ENCODE measurements at regions not wholly inside any gene's neighbourhood (a gene's known extent, or its start where the extent isn't known, plus 50 kb on each side); places are given as distances from the start of the nearest gene placed in this dataset.
"Not testable (repeated sequence)": the region's sequence is repeated elsewhere in the genome, so short reads cannot be mapped to it uniquely, and the experiment has no call there.

DNA sequence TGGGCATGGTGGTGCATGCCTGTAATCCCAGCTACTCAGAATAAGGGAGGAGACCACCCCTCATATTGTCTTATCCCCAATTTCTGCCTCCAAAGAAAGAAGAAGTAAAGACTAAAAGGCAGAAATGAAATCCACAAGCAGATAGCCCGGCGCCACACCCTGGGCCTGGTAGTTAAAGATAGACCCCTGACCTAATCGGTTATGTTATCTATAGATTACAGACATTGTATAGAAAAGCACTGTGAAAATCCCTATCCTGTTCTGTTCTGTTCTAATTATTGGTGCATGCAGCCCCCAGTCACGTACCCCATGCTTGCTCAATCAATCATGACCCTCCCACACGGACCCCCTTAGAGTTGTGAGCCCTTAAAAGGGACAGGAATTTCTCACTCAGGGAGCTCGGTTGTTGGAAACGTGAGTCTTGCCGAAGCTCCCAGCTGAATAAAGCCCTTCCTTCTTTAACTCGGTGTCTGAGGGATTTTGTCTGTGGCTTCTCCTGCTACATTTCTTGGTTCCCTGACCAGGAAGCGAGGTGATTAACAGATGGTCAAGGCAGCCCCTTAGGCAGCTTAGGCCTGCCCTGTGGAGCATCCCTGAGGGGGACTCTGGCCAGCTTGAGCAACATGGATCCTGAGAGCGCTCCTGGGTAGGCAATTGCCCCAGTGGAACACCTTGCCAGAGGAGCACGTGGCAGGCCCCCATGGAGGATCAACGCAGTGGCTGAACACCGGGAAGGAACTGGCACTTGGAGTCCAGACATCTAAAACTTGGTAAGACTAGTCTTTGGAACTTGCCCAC lies 188.7 kb upstream of the NDUFV2 start:
- DNase-seq: not testable (repeated sequence)

DNA sequence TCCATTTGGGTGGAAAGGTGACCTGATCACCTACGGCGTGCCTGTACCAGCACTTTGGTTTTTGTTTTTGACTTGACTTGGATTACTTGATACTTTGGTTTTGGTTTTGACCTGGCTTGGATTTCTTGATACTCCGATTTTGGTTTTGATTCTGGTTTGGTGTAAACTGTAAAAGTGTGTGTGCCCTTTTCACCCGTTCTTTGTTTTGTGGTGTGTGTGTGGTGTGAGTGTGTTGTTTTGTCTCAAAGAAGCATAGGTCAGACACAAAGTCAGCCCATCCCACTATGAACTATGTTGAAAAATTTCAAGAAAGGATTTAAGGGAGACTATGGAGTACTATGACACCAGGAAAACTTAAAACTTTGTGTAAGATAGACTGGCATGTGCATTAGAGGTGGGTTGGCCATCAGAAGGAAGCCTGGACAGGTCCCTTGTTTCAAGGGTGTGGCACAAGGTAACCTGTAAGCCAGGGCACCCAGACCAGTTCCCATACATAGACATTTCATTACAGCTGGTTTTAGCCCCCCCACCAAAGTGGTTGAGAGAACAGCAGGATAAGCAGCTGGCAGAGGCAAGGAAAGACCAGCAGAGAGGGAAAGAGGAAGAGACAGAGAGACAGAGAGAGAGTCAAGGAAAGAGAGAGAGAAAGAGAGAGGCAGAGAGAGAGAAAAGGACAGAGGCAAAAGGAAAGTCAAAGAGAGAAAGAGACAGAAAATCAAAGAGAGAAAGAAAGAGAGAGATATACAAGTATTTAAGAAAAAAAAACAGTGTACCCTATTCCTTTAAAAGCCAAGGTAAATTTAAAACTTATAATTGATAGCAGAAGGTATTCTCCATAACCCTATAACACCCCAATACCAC lies 187.9 kb upstream of the NDUFV2 start:
- not testable (repeated sequence) for DNase-seq

DNA sequence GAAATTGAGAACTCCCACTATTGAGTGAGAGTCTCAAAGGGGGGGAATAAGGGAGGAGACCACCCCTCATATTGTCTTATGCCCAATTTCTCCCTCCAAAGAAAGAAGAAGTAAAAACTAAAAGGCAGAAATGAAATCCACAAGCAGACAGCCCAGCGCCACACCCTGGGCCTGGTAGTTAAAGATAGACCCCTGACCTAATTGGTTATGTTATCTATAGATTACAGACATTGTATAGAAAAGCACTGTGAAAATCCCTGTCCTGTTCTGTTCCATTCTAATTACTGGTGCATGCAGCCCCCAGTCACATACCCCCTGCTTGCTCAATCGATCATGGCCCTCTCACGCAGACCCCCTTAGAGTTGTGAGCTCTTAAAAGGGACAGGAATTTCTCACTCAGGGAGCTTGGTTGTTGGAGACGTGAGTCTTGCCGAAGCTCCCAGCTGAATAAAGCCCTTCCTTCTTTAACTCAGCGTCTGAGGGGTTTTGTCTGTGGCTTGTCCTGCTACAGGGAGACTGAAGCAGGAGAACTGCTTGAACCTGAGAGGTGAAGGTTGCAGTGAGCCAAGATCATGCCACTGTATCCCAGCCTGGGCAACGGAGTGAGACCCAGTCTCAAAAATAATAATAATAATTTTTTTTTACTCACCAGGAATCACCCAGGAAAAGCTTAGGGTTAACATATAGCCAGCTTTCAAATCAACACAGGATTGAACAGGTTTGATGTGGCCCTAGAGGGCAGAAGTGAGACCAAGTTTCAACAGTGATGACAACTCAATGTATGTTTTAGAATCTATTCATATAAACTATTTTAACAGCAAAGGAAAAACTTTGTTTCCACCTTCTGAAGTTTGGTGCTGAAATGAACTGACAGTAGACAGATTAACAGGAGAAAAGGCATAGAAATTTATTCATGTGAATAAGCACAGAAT lies 181.4 kb upstream of the NDUFV2 start:
- DNase-seq: not testable (repeated sequence)

DNA sequence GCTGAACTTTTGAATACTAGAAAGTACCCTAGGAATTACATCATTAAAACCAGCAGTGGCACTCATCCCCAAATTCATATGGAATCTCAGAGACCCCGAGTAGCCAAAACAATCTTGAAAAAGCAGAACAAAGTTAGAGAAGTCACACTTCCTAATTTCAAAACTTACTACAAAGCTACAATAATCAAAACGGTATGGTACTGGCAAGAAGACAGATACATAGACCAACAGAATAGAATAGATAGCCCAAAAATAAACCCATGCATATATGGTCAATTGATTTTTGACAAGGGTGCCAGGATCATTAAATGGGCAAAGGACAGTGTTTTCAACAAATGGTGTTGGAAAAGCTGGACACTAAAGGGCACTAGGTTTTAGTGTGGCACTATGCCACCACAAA lies 176.0 kb upstream of the NDUFV2 start:
- no peak for DNase-seq

DNA sequence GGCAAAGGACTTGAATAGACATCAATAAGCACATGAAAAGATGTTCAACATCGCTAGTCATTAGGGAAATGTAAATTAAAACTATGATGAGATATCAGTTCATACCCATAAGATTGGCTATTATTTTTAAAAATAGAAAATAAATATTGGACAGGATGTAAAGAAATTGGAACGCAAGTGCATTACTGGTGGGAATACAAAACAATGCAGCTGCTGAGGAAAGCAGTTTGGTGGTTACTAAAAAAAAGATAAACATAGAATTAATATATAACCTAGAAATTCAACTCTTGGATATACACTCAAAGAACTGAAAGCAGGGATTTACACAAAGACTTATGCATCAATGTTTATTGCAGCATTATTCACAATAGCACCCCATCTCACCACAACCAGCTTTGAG lies 174.5 kb upstream of the NDUFV2 start:
- DNase-seq: no peak

DNA sequence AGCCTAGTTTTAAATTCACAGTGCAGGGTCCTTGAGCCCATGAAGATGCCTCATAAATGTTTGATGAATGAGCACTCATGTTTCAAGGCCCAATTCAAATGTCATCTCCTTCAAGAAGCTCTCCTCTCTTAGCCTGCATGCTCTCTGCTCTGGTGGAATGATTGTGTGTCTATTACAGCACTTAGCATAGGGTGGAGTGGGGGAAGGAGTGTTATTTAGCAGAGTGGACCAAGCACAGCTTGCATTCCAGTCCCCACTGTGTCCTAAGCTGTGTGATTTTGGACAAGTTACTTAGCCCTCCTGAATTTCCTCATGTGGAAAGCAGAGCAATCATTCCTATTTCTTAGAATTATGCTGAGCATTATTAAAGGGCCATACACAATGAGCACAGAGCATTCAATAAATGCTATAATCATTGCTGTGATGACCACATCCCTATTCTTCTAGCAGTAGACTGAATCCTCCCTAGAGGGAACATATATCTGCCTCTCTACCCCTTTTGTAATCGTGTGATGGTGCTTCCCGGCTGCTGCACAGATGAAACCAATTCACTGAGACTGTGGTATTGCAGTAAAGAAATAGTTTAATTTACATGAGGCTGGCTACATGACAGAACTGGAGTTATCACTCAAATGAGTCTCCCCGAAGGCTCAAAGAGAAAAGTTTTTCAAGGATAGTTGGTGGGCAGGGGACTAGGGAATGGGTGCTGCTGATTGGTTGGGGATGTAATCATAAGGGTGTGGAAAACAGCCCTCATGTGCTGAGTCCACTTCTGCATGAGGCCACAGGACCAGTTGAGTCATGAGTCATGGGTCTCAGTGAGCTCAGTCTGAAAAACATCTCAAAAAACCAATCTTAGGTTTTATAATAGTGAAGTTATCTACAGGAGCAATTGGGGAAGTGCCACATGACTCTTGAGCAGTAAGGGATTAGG lies 173.4 kb upstream of the NDUFV2 start:
- DNase-seq: no peak

DNA sequence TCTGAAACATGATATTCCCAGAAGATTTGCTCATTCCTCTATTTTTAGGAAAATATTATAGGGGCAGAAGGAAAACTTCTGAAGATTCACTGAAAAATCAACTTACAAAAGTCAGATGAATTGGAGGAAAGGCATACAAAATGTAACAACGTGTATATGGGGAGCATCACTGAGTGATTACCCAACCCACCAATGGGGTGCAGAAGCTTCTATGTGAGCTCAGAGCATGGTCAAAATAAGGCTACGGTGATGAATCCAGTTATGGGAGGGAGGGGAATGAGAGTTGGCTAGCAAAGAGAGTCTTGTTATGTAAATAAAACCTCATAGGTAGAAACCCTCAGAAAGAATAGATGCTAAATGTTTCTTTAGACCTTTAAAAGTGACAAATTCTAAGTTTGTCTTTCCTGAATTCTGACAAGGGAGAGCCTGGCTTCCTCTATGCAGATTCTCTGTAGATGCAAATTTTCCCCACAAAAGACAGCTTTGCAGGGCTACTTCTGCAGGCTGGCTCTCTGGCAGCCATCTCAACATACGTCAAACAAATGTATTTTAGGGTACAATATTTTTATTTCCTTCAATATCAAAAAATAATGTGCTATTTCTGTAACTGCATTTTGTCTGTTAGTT lies 171.4 kb upstream of the NDUFV2 start:
- no peak for DNase-seq

DNA sequence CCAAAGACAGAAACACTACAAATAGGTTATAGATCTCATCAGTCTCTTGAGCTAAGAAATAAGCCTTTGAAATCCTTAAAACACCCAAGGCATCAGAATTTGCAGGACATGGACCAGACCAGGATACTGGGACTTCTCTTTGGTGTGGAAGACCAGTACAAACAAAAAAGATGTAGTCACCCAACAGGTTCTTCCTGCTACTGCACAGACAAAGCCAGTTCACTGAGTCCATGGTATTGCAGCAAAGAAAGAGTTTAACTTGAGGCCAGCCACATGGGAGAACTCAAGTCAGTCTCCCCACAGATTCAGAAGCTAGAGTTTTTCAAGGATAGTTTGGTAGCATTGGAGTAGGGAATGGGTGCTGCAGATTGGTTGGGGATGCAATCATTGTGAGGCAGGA lies 169.6 kb upstream of the NDUFV2 start:
- DNase-seq: no peak

DNA sequence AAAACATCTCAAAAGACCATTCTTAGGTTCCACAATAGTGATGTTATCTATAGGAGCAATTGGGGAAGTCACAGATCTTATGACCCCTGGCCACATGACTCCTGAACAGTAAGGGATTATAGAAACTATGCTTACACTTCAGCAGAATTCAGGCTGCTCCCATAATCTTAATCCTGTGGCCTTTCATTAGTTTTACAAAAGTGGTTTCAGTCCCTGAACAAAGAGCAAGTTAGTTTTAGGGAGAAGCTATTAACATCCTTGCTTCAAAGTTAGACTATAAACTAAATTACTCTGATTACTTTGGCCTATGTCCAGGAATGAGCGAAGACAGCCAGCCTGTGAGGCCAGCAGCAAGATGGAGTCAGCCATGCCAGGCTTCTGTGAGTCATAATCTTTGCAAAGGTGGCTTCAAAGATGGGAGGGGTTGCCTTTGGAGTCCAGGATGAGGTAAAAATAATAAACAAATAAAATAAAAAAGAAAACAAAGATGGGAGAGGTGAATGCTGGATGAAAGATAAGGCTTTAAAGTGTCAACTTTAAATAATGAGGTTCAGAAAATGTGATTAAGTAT lies 168.7 kb upstream of the NDUFV2 start:
- no peak for DNase-seq

DNA sequence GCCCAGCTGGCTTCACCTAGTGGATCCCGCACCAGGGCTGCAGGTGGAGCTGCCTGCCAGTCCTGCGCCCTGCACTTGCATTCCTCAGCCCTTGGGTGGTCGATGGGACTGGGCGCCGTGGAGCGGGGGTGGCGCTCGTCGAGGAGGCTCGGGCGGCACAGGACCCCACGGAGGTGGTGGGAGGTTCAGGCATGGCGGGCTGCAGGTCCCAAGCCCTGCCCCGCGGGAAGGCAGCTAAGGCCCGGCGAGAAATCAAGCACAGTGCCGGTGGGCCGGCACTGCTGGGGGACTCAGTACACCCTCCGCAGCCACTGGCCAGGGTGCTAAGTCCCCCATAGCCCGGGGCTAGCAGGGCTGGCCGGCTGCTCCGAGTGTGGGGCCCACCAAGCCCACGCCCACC lies 167.2 kb upstream of the NDUFV2 start:
- DNase-seq: not testable (repeated sequence)

DNA sequence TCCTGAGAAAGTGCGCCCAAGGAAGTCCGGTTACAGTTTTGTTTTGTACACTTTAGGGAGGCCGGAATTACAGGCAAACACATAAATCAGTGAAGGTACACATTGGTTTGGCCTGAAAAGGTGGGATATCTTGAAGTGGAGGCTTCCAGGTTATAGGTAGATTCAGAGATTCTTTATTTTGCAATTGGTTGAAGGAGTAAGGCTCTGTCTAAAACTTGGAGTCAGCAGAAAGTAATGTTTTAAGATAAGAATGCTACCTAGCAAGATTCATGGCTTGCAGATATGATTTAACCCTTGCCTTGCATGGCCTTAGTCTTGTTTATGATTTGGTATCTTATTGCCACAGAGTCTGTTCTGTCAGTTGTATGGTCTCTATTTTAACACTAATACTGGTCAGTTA lies 165.9 kb upstream of the NDUFV2 start:
- DNase-seq: no peak

DNA sequence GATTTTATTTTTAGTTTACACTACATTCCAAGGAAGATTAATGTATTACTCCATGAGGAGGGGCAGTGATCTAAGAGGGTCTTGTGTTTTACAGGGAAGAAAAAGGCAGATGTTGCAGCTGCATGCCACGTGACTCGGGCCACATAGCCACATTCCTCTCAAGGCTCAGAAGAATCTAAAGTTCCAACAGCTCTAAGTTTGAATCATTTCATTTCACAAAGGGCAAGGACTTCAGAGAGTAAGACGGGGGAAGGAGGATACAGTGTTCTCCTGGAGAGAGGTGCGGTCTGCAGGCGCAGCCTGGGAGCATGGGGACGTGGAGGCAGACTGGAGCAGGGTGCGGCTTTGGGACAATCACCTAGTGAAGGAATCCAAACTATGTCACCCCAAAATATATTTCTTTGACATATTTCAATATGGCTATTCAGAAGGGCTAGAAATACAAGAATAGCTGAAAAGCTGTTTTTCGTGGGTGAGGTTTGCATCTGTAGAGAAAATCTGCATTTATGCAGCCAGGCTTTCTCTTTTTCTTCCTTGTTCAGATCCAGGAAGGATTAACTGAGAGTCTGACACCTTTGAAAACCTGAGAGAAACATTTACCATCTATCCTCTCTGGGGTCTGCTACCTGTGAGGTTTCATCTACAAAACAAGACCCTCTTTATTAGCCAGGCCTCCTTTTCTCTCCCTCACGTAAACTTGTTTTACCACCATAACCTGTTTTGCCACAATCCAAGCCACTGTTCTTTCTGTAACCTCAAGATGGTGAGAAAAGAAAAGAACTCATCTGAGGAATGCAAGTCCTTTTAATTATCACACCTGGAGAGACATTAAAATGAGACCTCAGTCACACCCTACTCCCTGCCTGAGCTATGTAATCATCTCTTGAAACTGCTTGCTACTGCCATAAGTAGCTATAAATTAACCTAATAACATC lies 165.1 kb upstream of the NDUFV2 start:
- no peak for DNase-seq

DNA sequence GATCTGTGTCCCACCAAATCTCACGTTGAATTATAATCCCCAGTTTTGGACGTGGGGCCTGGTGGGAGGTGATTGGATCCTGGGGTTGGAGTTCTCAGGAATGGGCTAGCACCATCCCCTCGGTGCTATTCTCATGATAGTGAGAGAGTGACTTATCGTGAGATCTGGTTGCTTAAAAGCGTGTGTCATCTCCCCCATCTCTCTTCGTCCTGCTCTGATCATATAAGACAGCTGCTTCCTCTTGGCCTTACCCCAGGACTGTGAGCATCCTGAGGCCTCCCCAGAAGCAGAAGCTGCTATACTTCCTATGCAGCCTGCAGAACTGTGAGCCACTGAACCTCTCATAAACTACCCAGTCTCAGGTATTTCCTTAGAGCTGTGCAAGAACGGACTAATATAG lies 163.7 kb upstream of the NDUFV2 start:
- no peak for DNase-seq

DNA sequence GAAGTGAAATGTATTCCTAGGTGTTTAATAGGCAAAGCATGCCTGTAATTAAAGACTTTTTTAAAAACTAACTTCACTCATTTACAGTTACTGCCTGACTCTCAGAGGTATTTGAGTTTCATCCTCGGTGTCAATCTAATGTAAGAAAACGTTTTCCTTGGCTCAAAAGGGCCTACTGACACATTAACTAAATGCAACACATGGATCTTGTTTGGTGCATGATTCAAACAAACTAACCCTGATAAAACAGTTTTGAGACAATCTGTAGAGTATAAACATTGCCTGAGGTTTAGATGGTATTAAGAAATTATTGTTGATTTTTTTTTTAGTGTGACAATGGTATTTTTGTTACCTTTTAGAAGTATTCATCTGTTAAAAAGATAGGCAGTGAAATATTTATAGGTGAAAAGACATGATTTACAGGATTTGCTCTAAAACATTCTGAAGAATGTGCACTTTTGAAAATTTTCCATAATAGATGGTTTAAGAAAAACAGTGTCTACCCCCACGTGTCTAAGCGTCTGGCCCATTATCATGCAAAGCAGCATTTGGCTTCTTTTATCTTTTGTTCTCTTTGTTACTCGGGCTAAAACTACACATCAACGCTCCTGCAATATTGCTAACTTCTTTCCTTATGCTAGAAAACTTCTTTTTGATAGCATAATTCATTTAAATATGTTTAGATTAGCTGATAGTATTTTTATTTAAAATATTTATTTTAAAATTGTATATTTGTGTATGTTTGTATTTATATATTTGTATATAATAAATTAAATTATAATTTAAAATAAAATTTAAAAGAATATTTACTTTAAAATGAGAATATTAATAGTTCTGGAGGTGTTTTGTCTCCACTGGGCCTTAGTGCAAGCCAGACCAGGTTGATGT lies 160.2 kb upstream of the NDUFV2 start:
- DNase-seq: no peak

DNA sequence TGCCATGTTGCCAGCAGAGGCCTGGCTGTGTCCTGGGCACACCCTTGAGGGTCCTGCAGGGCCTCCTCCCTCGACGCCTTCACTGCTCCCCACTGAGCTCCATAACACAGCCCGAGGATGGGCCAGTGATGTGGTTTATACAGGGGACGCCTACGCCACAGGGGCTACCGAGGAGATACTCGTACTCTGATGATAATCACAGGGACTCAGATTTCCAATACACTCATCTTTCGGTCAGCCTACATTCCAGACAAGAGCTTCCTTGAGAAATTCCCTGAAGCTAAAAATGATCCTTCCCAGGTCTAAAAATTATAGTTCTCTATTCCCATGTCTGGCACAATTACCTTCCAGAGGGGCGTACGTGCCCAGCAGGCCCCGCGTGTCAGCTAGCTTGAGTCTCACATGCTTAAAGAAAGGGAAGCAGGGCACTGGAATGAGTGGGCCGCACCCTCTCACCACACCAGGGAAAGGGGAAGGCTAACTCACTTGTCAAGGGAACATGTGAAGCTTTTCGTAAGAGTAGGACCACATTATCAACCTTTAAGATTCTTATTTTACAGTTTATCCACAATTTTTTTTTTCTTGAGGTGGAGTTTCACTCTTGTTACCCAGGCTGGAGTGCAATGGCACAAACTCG lies 159.5 kb upstream of the NDUFV2 start:
- DNase-seq: no peak

DNA sequence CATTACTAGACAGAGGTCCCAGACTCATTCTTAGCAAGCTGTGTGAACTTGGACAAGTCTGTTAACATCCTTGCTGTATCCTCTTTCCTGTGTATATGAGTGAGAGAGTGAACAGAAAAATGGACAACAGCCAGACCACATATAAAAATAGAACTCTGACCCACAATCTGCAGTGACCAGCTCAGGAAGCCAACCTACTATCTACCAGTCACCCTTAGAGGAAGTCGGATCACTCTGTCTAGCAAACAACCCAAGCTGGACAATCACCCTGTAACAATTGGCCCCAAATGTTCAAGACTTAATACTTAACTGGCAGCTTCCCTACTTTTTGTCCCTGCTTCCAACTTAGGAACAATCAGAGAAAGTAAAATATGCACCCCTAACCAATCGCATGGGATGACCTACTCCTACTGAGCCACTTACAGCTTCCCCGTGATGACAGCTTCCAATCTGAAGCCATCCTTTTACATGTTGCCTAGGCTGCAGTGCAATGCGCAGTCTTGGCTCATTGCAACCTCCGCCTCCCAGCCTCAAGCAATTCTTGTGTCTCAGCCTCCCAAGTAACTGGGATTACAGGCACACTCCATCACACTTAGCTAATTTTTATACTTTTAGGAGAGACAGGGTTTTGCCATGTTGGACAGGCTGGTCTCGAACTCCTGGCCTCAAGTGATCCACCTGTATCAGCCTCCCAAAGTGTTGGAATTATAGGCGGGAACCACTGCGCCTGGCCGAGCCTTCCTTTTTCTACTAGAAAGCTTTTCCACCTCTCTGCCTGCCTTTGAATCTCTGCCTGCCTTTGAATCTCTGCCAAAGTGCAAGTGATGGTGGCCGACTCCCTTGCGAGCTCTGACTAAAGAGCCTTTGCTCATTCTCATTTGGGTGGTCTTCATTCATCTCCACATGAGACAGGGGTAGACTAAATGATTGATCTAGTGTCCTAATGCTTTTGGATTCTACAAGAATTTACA lies 158.3 kb upstream of the NDUFV2 start:
- no peak for DNase-seq

DNA sequence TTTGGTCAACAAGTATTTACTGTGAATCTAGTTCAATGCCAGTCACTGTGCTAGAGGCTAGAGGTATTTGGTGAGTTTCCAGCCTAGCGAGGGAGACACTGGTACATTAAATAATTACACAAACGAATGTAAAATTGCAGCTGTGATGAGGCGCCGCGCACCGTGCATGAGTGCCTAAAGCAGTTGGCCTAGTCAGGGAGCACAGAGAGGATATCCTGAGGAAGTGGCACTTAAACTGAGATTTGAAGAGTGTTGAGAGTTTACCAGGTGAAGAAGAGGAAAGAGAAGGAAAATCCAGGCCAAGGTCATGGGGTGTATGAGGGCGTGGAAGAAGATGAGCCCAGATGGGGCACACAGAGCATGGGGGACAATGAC lies 157.6 kb upstream of the NDUFV2 start:
- DNase-seq: no peak

Data from activated effector memory CD4-positive, alpha-beta T cell treated with Interleukin-2 at 50 U/mL for 16 hours (primary cell).